Prostate gland (tissue), 2 donors: ENCODE measurements at regions not wholly inside any gene's neighbourhood (a gene's known extent, or its start where the extent isn't known, plus 50 kb on each side); places are given as distances from the start of the nearest gene placed in this dataset.

Source experiments
- CTCF ChIP-seq, 4 experiments: fragments of 200-600 bp in 2 of 4; fragments of 450-650 bp in 2 of 4; sonication (generic) in 2 of 4; IDR thresholded peaks; 1 replicate in 3 of 4; 2 replicates in 1 of 4; pipeline ENCODE4 v1.5.1; 2016 to 2019; ENCODE audit warnings: antibody characterized with exemption in 4 of 4, mild to moderate bottlenecking in 2 of 4, moderate library complexity in 2 of 4
- POLR2A ChIP-seq: fragments of 450-650 bp; IDR thresholded peaks from one replicate; pipeline ENCODE4 v1.6.1; 2016; ENCODE audit warnings: antibody characterized with exemption, mild to moderate bottlenecking
- POLR2AphosphoS5 ChIP-seq: sonication (generic); formaldehyde crosslinking; IDR thresholded peaks from one replicate; pipeline ENCODE4 v1.6.1; 2017; ENCODE audit warnings: antibody characterized with exemption

GRCh38 chr5:77855369-77855768 is 79.2 kb upstream of the TBCA start:
- no peak for TF ChIP-seq POLR2AphosphoS5
- no peak for TF ChIP-seq CTCF (IDR thresholded peaks at IDR 0.05)
- no peak for TF ChIP-seq POLR2A
